A549 (cell line): ENCODE measurements at regions not wholly inside any gene's neighbourhood (a gene's known extent, or its start where the extent isn't known, plus 50 kb on each side); places are given as distances from the start of the nearest gene placed in this dataset.

Source experiments
- ATAC-seq, 2 experiments: fragments of 200-7000 bp in 1 of 2; fragments of >200 bp in 1 of 2; cut with Nextera tagmentation in 1 of 2; cut with Tn5 transposase in 1 of 2; 3 replicates each; pipeline versions ENCODE4 v1.8.0 to v1.9.1; 2018 to 2020; ENCODE audit warnings: mild to moderate bottlenecking in 1 of 2, moderate library complexity in 1 of 2
- CTCF ChIA-PET: fragments of 300-600 bp; sonication (Branson Sonifier 250); formaldehyde crosslinking; extraction: SDS; loops from one replicate; lab custom pipeline; 2021; ENCODE audit warnings: antibody characterized with exemption, inconsistent platforms; lab: Yijun Ruan, JAX
- POLR2A ChIA-PET: fragments of 350-600 bp; formaldehyde crosslinking; extraction: SDS; loops from one replicate; lab custom pipeline; 2021; ENCODE audit warnings: antibody characterized with exemption, inconsistent platforms; lab: Yijun Ruan, JAX
- DNase-seq, 2 experiments: peaks; one replicate each; pipeline versions ENCODE4 v3.0.0 to v3.0.0-alpha.2; 2011 to 2016; ENCODE audit warnings: low read depth in 1 of 2, low spot score in 1 of 2
- FAIRE-seq: peaks from 2 replicates; lab custom pipeline; 2011; peaks lifted over from hg19 to GRCh38; lab: Jason Lieb, UNC
- H3K27ac ChIP-seq, 2 experiments: fragments of >200 bp; sonication (Bioruptor Twin); formaldehyde crosslinking; 3 replicates each; pipeline ENCODE4 v1.5.1; 2016 to 2017
- H3K4me1 ChIP-seq: fragments of >200 bp; sonication (Bioruptor Twin); formaldehyde crosslinking; 3 replicates; pipeline ENCODE4 v1.6.1; 2016
- H3K4me2 ChIP-seq: fragments of >200 bp; sonication (Bioruptor Twin); formaldehyde crosslinking; 3 replicates; pipeline ENCODE4 v1.6.1; 2016
- H3K4me3 ChIP-seq: fragments of >200 bp; sonication (Bioruptor Twin); formaldehyde crosslinking; 3 replicates; pipeline ENCODE4 v1.5.1; 2016
- H3K9me3 ChIP-seq: fragments of >200 bp; sonication (Bioruptor Twin); formaldehyde crosslinking; 3 replicates; pipeline ENCODE4 v1.6.1; 2016
- BCL3 ChIP-seq: fragments of >200 bp; sonication (Bioruptor Twin); formaldehyde crosslinking; IDR thresholded peaks from 3 replicates; pipeline ENCODE4 v1.6.1; 2016
- CBX2 ChIP-seq: fragments of 200-600 bp; sonication (generic); IDR thresholded peaks from 2 replicates; pipeline ENCODE4 v1.6.1; 2016; ENCODE audit warnings: low read depth, mild to moderate bottlenecking, borderline replicate concordance
- CBX8 ChIP-seq: fragments of 200-600 bp; sonication (generic); IDR thresholded peaks from 2 replicates; pipeline ENCODE4 v1.6.1; 2016
- CEBPB ChIP-seq, 2 experiments: fragments of >200 bp in 1 of 2; sonication (Bioruptor Twin) in 1 of 2; formaldehyde crosslinking in 1 of 2; IDR thresholded peaks; 2 replicates each; pipeline ENCODE4 v1.6.1; 2012 to 2016
- CHD2 ChIP-seq: fragments of 150-350 bp; IDR thresholded peaks from 2 replicates; pipeline ENCODE4 v1.6.1; 2014; ENCODE audit warnings: low read length; ENCODE audit not compliant: partially characterized antibody
- CHD4 ChIP-seq: fragments of 200-600 bp; sonication (generic); IDR thresholded peaks from 2 replicates; pipeline ENCODE4 v1.6.1; 2016; ENCODE audit warnings: antibody characterized with exemption, mild to moderate bottlenecking, borderline replicate concordance
- E2F6 ChIP-seq: IDR thresholded peaks from 2 replicates; pipeline ENCODE4 v1.6.1; 2012; ENCODE audit warnings: low read depth, borderline replicate concordance
- EHMT2 ChIP-seq: fragments of 200-600 bp; sonication (generic); IDR thresholded peaks from 2 replicates; pipeline ENCODE4 v1.6.1; 2016; ENCODE audit warnings: antibody characterized with exemption, low read depth, mild to moderate bottlenecking, moderate library complexity
- ESRRA ChIP-seq: fragments of 150-350 bp; IDR thresholded peaks from 2 replicates; pipeline ENCODE4 v1.6.1; 2014; ENCODE audit warnings: mild to moderate bottlenecking, low read length, borderline replicate concordance
- FOSB ChIP-seq: fragments of 250-450 bp; sonication (Bioruptor Pico); IDR thresholded peaks from 2 replicates; pipeline ENCODE4 v1.5.0; 2020; ENCODE audit warnings: mild to moderate bottlenecking, moderate library complexity
- FOXS1 ChIP-seq: fragments of 250-450 bp; sonication (Bioruptor Pico); IDR thresholded peaks from 2 replicates; pipeline ENCODE4 v1.5.0; 2020; ENCODE audit warnings: mild to moderate bottlenecking, moderate library complexity
- HDAC2 ChIP-seq: fragments of 200-600 bp; sonication (generic); IDR thresholded peaks from 2 replicates; pipeline ENCODE4 v1.6.1; 2016
- HEYL ChIP-seq: fragments of 250-450 bp; sonication (Bioruptor Pico); IDR thresholded peaks from 2 replicates; pipeline ENCODE4 v1.8.0; 2021; ENCODE audit warnings: mild to moderate bottlenecking, moderate library complexity
- HOXB13 ChIP-seq: fragments of 250-450 bp; sonication (Bioruptor Pico); IDR thresholded peaks from 2 replicates; pipeline ENCODE4 v1.5.0; 2020; ENCODE audit warnings: low read depth, mild to moderate bottlenecking, moderate library complexity
- JUN ChIP-seq, 2 experiments: fragments of >200 bp; sonication (Bioruptor Twin); formaldehyde crosslinking; IDR thresholded peaks; 2 replicates in 1 of 2; 3 replicates in 1 of 2; pipeline ENCODE4 v1.6.1; 2016 to 2017
- MAFK ChIP-seq: fragments of 450-650 bp; IDR thresholded peaks from 2 replicates; pipeline ENCODE4 v1.6.1; 2014; ENCODE audit not compliant: partially characterized antibody
- MYC ChIP-seq: IDR thresholded peaks from 2 replicates; pipeline ENCODE4 v1.6.1; 2012; ENCODE audit warnings: mild to moderate bottlenecking, inconsistent platforms, low read length, improper control_type of control experiment, borderline replicate concordance
- NFE2L2 ChIP-seq: fragments of 150-350 bp; conservative IDR thresholded peaks from 2 replicates; pipeline ENCODE4 v1.6.1; 2014; ENCODE audit warnings: low read length
- NR3C1 ChIP-seq: fragments of >200 bp; sonication (Bioruptor Twin); formaldehyde crosslinking; IDR thresholded peaks from 3 replicates; pipeline ENCODE4 v1.6.1; 2017
- POLR2A ChIP-seq: IDR thresholded peaks from 2 replicates; pipeline ENCODE4 v1.6.1; 2012; ENCODE audit warnings: mild to moderate bottlenecking, low read length
- RARB ChIP-seq: fragments of 250-450 bp; sonication (Bioruptor Pico); IDR thresholded peaks from 2 replicates; pipeline ENCODE4 v1.8.0; 2021; ENCODE audit warnings: mild to moderate bottlenecking, moderate library complexity
- RCOR1 ChIP-seq: fragments of 150-350 bp; IDR thresholded peaks from 2 replicates; pipeline ENCODE4 v1.6.1; 2014; ENCODE audit warnings: antibody characterized with exemption, low read length, low read depth
- RFX5 ChIP-seq: fragments of 450-650 bp; IDR thresholded peaks from 2 replicates; pipeline ENCODE4 v1.7.1; 2014; ENCODE audit warnings: antibody characterized with exemption, mild to moderate bottlenecking, moderate library complexity
- RNF2 ChIP-seq: fragments of 200-600 bp; sonication (generic); IDR thresholded peaks from 2 replicates; pipeline ENCODE4 v1.6.1; 2016; ENCODE audit warnings: low read depth, mild to moderate bottlenecking, antibody characterized with exemption, moderate library complexity, borderline replicate concordance
- SREBF2 ChIP-seq: fragments of 450-650 bp; IDR thresholded peaks from 2 replicates; pipeline ENCODE4 v1.6.1; 2014; ENCODE audit warnings: mild to moderate bottlenecking, moderate library complexity
- TFCP2L1 ChIP-seq: fragments of 250-450 bp; sonication (Bioruptor Pico); IDR thresholded peaks from 2 replicates; pipeline ENCODE4 v1.5.0; 2021; ENCODE audit warnings: mild to moderate bottlenecking
- TP53 ChIP-seq: fragments of 250-450 bp; sonication (Bioruptor Pico); IDR thresholded peaks from 2 replicates; pipeline ENCODE4 v1.5.0; 2021; ENCODE audit warnings: mild to moderate bottlenecking, moderate library complexity
- ZFP36 ChIP-seq: fragments of 450-650 bp; IDR thresholded peaks from 2 replicates; pipeline ENCODE4 v1.6.1; 2014; ENCODE audit warnings: borderline replicate concordance; ENCODE audit not compliant: partially characterized antibody
- ZNF302 ChIP-seq: fragments of 250-450 bp; sonication (Bioruptor Pico); IDR thresholded peaks from 2 replicates; pipeline ENCODE4 v1.9.0; 2021; ENCODE audit warnings: inconsistent platforms, mild to moderate bottlenecking, moderate library complexity
- WGBS: methylation state at CpG from one replicate; pipeline ENCODE4 v1.1.6; 2017; ENCODE audit errors: missing lambda C conversion rate; 5-methylcytosine and 5-hydroxymethylcytosine counted together
- TF ChIP-seq, protein P1 (sequence below): fragments of 200-600 bp; sonication (generic); IDR thresholded peaks from 2 replicates; pipeline ENCODE4 v1.6.1; 2016; ENCODE audit warnings: antibody characterized with exemption, mild to moderate bottlenecking, moderate library complexity
- TF ChIP-seq, protein P2 (sequence below): fragments of 150-350 bp; IDR thresholded peaks from 2 replicates; pipeline ENCODE4 v1.6.1; 2014; ENCODE audit warnings: low read depth, mild to moderate bottlenecking, low read length
- TF ChIP-seq, protein P3 (sequence below): IDR thresholded peaks from 2 replicates; pipeline ENCODE4 v1.6.1; 2012
- TF ChIP-seq, protein P4 (sequence below): fragments of >200 bp; sonication (Bioruptor Twin); formaldehyde crosslinking; IDR thresholded peaks from 3 replicates; pipeline ENCODE4 v1.5.1; 2016

DNA sequence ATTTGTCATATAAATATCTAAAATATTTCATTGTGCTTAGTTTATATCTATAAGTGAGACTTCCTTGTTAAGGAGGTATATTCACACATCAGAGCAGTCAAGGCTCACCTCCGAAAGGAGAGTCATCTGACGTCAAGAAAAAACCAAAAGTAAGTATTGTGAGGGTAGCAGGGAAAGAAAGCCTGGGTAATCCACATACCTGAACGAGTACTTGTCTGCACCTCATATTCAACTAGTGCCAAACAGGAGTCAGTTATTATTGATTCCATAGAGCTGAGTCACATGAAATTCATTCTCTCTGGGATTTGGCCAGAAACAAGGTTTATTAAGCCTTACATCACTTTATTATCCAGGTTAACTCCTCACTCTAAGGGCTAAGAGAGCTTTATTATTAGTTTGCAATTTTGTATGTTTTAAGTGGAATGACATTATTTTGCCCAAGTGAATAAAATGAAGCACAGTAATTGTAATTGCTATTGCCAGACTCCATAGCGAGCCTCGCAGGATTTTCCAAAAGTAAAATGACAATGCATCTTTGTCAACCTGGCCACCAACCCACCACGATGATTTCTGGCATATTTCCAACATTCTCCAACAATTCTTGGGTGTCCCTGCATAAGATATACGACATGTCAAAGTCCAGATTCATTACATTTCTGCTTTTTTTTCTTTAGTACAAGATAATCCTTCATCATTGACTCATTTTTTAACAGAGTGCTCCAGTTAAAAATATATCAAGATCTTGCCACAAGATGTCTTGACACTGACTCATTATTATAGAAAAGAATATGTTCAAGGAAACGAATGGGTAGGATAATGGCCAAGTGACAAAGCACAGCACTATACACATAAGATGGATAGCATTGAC, 1210.4 kb upstream of the ACVR2A start:
- ATAC-seq (peak; percentile 93 to 95), DNase-seq (peak; percentile 13 to 75), FAIRE-seq (peak; percentile 76)
- Histone ChIP-seq H3K4me1 (peaks cover 24% of the 10 kb centered on the region), H3K27ac (peak overlapping the region; percentile 50 to 72), H3K4me3 (0 out of 3 replicates have a peak overlapping the region, but pooled peaks have one; percentile 0), H3K4me2 (peak overlapping the region; percentile 71), H3K9me3 (no peaks in the 10 kb centered on the region)
- CTCF ChIA-PET, result no interaction called here
- POLR2A ChIA-PET, result no interaction called here
- 3% methylated on average over 8 of the region's 8 CpGs for WGBS
- TF ChIP-seq, protein P1, sequence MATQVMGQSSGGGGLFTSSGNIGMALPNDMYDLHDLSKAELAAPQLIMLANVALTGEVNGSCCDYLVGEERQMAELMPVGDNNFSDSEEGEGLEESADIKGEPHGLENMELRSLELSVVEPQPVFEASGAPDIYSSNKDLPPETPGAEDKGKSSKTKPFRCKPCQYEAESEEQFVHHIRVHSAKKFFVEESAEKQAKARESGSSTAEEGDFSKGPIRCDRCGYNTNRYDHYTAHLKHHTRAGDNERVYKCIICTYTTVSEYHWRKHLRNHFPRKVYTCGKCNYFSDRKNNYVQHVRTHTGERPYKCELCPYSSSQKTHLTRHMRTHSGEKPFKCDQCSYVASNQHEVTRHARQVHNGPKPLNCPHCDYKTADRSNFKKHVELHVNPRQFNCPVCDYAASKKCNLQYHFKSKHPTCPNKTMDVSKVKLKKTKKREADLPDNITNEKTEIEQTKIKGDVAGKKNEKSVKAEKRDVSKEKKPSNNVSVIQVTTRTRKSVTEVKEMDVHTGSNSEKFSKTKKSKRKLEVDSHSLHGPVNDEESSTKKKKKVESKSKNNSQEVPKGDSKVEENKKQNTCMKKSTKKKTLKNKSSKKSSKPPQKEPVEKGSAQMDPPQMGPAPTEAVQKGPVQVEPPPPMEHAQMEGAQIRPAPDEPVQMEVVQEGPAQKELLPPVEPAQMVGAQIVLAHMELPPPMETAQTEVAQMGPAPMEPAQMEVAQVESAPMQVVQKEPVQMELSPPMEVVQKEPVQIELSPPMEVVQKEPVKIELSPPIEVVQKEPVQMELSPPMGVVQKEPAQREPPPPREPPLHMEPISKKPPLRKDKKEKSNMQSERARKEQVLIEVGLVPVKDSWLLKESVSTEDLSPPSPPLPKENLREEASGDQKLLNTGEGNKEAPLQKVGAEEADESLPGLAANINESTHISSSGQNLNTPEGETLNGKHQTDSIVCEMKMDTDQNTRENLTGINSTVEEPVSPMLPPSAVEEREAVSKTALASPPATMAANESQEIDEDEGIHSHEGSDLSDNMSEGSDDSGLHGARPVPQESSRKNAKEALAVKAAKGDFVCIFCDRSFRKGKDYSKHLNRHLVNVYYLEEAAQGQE, result no peak
- no peak for TF ChIP-seq NR3C1
- TF ChIP-seq POLR2A, result no peak
- TF ChIP-seq CHD2, result no peak
- TF ChIP-seq RARB (CRISPR knock-in tag), result no peak
- no peak for TF ChIP-seq RCOR1
- TF ChIP-seq TFCP2L1 (CRISPR knock-in tag), result no peak
- no peak for TF ChIP-seq HEYL (CRISPR knock-in tag)
- TF ChIP-seq ZFP36, result no peak
- TF ChIP-seq RFX5, result no peak
- TF ChIP-seq CHD4, result no peak
- TF ChIP-seq EHMT2, result no peak
- no peak for TF ChIP-seq HOXB13 (CRISPR knock-in tag)
- TF ChIP-seq, protein P2, sequence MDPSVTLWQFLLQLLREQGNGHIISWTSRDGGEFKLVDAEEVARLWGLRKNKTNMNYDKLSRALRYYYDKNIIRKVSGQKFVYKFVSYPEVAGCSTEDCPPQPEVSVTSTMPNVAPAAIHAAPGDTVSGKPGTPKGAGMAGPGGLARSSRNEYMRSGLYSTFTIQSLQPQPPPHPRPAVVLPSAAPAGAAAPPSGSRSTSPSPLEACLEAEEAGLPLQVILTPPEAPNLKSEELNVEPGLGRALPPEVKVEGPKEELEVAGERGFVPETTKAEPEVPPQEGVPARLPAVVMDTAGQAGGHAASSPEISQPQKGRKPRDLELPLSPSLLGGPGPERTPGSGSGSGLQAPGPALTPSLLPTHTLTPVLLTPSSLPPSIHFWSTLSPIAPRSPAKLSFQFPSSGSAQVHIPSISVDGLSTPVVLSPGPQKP, result no peak
- no peak for TF ChIP-seq RNF2
- TF ChIP-seq SREBF2, result no peak
- no peak for TF ChIP-seq FOXS1 (CRISPR knock-in tag)
- no peak for TF ChIP-seq MAFK
- no peak for TF ChIP-seq ESRRA
- no peak for TF ChIP-seq BCL3
- no peak for TF ChIP-seq CBX8
- TF ChIP-seq JUN (IDR thresholded peaks at IDR 0.05), result 0 out of 5 replicates have a peak, but pooled peaks of 1 of the 2 experiments have one; percentile 57
- TF ChIP-seq MYC, result no peak
- TF ChIP-seq ZNF302 (CRISPR knock-in tag), result no peak
- no peak for TF ChIP-seq E2F6
- TF ChIP-seq TP53 (CRISPR knock-in tag), result no peak
- peak in 1 of 2 experiments; percentile 29; a peak in 1 of 4 replicates for TF ChIP-seq CEBPB (IDR thresholded peaks at IDR 0.05)
- TF ChIP-seq FOSB, result no peak
- TF ChIP-seq, protein P3, sequence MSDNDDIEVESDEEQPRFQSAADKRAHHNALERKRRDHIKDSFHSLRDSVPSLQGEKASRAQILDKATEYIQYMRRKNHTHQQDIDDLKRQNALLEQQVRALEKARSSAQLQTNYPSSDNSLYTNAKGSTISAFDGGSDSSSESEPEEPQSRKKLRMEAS, result peak; percentile 15; the same call in 1 of the 2 replicates
- TF ChIP-seq, protein P4, sequence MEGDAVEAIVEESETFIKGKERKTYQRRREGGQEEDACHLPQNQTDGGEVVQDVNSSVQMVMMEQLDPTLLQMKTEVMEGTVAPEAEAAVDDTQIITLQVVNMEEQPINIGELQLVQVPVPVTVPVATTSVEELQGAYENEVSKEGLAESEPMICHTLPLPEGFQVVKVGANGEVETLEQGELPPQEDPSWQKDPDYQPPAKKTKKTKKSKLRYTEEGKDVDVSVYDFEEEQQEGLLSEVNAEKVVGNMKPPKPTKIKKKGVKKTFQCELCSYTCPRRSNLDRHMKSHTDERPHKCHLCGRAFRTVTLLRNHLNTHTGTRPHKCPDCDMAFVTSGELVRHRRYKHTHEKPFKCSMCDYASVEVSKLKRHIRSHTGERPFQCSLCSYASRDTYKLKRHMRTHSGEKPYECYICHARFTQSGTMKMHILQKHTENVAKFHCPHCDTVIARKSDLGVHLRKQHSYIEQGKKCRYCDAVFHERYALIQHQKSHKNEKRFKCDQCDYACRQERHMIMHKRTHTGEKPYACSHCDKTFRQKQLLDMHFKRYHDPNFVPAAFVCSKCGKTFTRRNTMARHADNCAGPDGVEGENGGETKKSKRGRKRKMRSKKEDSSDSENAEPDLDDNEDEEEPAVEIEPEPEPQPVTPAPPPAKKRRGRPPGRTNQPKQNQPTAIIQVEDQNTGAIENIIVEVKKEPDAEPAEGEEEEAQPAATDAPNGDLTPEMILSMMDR, result no peak
- no peak for TF ChIP-seq CBX2
- no peak for TF ChIP-seq HDAC2
- TF ChIP-seq NFE2L2, result no peak
